ENCODE measurements at regions not wholly inside any gene's neighbourhood (a gene's known extent, or its start where the extent isn't known, plus 50 kb on each side); places are given as distances from the start of the nearest gene placed in this dataset.

- DNase-seq, result no peak
Observed at GRCh38 chr6:47924001-47924400, 142.2 kb downstream of the OPN5 start.

GRCh38 chr6:47922391-47922790 is 140.6 kb downstream of the OPN5 start:
- DNase-seq, result peak; percentile 68

- no peak for DNase-seq
Observed at GRCh38 chr6:47919875-47920274, 138.0 kb downstream of the OPN5 start.

DNA sequence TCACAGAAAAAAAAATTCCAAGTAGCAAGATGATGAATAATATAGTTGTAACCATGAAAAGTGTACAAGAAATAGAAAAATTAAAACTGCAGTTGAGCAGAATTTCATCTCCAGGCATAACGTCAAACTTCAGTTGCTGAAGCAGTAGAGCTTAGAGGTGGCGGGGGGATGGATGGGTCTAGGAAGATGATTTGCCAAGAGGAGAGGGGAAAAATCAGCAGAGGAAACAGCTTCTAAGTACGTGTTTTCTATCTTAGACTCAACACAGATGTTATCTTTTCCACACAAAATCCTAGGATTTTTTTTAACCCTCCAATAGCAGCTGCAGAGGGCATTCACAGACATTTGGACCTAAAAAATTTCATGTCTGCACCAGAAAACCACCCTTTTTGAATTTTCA is 136.0 kb downstream of the OPN5 start:
- no peak for DNase-seq

DNA sequence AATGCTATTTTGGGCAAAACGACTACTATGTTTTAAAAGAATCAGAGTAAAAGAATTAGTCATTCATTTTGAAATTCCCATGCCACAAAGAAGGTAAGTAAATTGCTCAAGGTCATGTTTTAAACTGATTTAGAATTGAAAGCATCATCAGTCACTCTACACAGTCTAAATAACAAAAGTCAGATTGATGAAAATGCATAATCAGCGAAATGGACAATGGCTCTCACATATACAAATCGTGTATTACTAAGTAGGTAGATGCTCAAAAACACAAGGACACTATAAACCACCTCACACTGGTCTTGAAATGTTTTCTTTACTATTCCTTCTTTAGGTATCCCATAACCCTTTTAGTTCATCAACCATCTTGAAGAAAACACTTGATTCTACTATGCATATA is 135.4 kb downstream of the OPN5 start:
- no peak for DNase-seq

GRCh38 chr6:47915017-47915416 is 133.2 kb downstream of the OPN5 start:
- DNase-seq, result no peak

- DNase-seq, result no peak
Observed at GRCh38 chr6:47908271-47908670, 126.4 kb downstream of the OPN5 start.

GRCh38 chr6:47905717-47906116 is 123.9 kb downstream of the OPN5 start:
- DNase-seq, result no peak

- DNase-seq, result no peak
Observed at GRCh38 chr6:47897247-47897646, 115.4 kb downstream of the OPN5 start.

DNA sequence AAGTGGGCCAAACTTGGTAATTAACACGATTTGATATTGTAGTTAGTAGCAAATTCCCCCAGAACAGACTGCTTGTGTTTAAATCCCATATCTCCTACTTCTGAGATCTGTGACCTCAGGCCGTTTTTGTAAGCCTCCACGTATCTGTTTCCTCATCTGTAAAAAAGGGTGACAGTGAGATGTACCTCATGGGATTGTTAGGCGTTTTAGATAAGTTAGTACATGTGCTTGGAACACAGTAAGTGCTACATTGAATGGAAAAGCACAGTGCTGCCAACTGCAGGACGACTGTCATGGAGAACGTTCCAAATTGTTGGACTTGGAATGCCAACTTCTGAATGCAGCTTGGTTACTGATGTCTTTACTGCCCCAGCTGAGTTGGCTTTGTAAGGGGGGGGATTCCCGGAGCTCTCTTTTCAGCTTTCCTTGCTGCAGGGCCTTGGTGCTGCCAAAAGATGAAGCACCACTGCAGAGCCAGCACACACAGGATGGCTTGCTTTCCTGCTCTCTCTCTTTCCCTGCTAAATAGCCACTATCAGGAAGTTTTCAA is 108.6 kb downstream of the OPN5 start:
- no peak for DNase-seq

DNA sequence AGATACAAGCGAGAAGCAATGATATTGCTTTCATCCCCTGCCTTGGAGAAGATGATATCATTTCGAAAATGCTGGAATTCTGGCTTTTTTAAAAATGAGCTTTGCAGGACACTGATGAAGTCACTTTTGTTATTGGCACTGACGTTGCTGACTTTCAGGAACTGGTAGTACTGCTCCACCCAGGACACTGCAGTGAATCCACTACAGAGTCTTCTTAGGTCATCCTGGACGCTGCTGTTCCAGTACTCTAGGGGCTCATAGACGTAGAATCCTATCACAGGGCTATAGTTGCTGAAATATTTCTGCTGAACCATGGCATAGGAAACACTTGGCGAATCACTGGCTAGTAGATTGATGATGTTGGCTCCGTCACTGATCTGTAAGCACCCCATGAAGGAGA is 97.2 kb downstream of the OPN5 start:
- no peak for DNase-seq
